Esophagus squamous epithelium (tissue), 5 donors: ENCODE measurements at regions not wholly inside any gene's neighbourhood (a gene's known extent, or its start where the extent isn't known, plus 50 kb on each side); places are given as distances from the start of the nearest gene placed in this dataset.

Experiments
- DNase-seq: peaks from one replicate; lab custom pipeline; 2025; lab: John Stamatoyannopoulos, UW
- H3K27ac ChIP-seq, 4 donors: fragments of 200-600 bp; sonication (generic); one replicate each; pipeline ENCODE4 v1.5.1; 2016 to 2019; ENCODE audit warnings: mild to moderate bottlenecking in 1 of 4
- H3K27me3 ChIP-seq, 4 donors: fragments of 200-600 bp; sonication (generic); 1 replicate in 3 of 4; 2 replicates in 1 of 4; pipeline versions ENCODE4 v1.5.1 to v1.6.0; 2017 to 2021; ENCODE audit warnings: antibody characterized with exemption in 1 of 4
- H3K36me3 ChIP-seq, 3 donors: fragments of 200-600 bp; sonication (generic); one replicate each; pipeline ENCODE4 v1.5.1; 2016 to 2019
- H3K4me1 ChIP-seq, 3 donors: fragments of 200-600 bp; sonication (generic); one replicate each; pipeline ENCODE4 v1.5.1; 2017 to 2019
- H3K4me3 ChIP-seq, 4 donors: fragments of 200-600 bp; sonication (generic); 1 replicate in 3 of 4; 2 replicates in 1 of 4; pipeline ENCODE4 v1.5.1; 2016 to 2019; ENCODE audit warnings: mild to moderate bottlenecking in 2 of 4, moderate library complexity in 1 of 4
- H3K9me3 ChIP-seq, 3 donors: fragments of 200-600 bp; sonication (generic); one replicate each; pipeline ENCODE4 v1.5.1; 2016 to 2019
- CTCF ChIP-seq, 6 experiments: fragments of 450-650 bp in 4 of 6; fragments of 200-600 bp in 2 of 6; sonication (generic) in 2 of 6; IDR thresholded peaks; one replicate each; pipeline ENCODE4 v1.5.1; 2016 to 2019; ENCODE audit warnings: antibody characterized with exemption in 6 of 6, mild to moderate bottlenecking in 4 of 6, moderate library complexity in 4 of 6
- POLR2A ChIP-seq, 4 donors: fragments of 450-650 bp; IDR thresholded peaks; one replicate each; pipeline ENCODE4 v1.6.1; 2017; ENCODE audit warnings: antibody characterized with exemption in 4 of 4, mild to moderate bottlenecking in 4 of 4, moderate library complexity in 3 of 4
- WGBS, 2 donors: methylation state at CpG; one replicate each; pipeline ENCODE4 v1.1.5; 2018; 5-methylcytosine and 5-hydroxymethylcytosine counted together
- intact Hi-C: fragments of 100-400 bp; cut with DNase I; formaldehyde crosslinking; loops from one replicate; pipeline ENCODE4 v1.15.0; 2022
- donor health status: DM: yes; HTN: yes; CAD: no.

GRCh38 chr2:65789923-65790675 is 357.7 kb upstream of the SPRED2 start:
- H3K4me3 ChIP-seq, result no peak overlapping the region
- H3K36me3 ChIP-seq, result no peaks in the 10 kb centered on the region
- intact Hi-C loops, result no loop called here
- DNase-seq, result no peak
- H3K9me3 ChIP-seq, result no peaks in the 10 kb centered on the region
- no peaks in the 10 kb centered on the region for H3K27me3 ChIP-seq
- 83 to 84% methylated on average over 9 to 29 of the region's 30 CpGs for WGBS, 2 donors
- TF ChIP-seq POLR2A (IDR thresholded peaks at IDR 0.05) (no peak), CTCF (IDR thresholded peaks at IDR 0.05) (no peak)
- H3K4me1 ChIP-seq, result no peaks in the 10 kb centered on the region
- H3K27ac ChIP-seq, result no peak overlapping the region

- H3K9me3 ChIP-seq, result no peaks in the 10 kb centered on the region
- WGBS, 2 donors, result 74 to 79% methylated on average over 4 to 5 of the region's 5 CpGs
- intact Hi-C loops, result no loop called here
- H3K27me3 ChIP-seq, result no peaks in the 10 kb centered on the region
- H3K36me3 ChIP-seq, result no peaks in the 10 kb centered on the region
- no peak overlapping the region for H3K27ac ChIP-seq
- H3K4me3 ChIP-seq, result no peak overlapping the region
- TF ChIP-seq CTCF (IDR thresholded peaks at IDR 0.05), result no peak
- DNase-seq, result no peak
- H3K4me1 ChIP-seq, result no peaks in the 10 kb centered on the region
Observed at GRCh38 chr2:65788556-65788955, 356.2 kb upstream of the SPRED2 start.

GRCh38 chr2:65786765-65787164 is 354.4 kb upstream of the SPRED2 start:
- TF ChIP-seq POLR2A (IDR thresholded peaks at IDR 0.05) (no peak), CTCF (IDR thresholded peaks at IDR 0.05) (no peak)
- Histone ChIP-seq H3K4me3 (no peak overlapping the region), H3K4me1 (no peaks in the 10 kb centered on the region), H3K27me3 (no peaks in the 10 kb centered on the region), H3K27ac (no peak overlapping the region), H3K9me3 (no peaks in the 10 kb centered on the region), H3K36me3 (no peaks in the 10 kb centered on the region)
- intact Hi-C loops, result no loop called here
- DNase-seq, result no peak
- 38 to 57% methylated on average over 1 of the region's 1 CpG for WGBS, 2 donors

- no peak for TF ChIP-seq CTCF (IDR thresholded peaks at IDR 0.05)
- no peak for TF ChIP-seq POLR2A (IDR thresholded peaks at IDR 0.05)
- 55 to 73% methylated on average over 2 of the region's 2 CpGs for WGBS, 2 donors
- H3K27me3 ChIP-seq, result no peaks in the 10 kb centered on the region
- H3K4me3 ChIP-seq, result no peak overlapping the region
- H3K36me3 ChIP-seq, result no peaks in the 10 kb centered on the region
- no peaks in the 10 kb centered on the region for H3K4me1 ChIP-seq
- no peaks in the 10 kb centered on the region for H3K9me3 ChIP-seq
- DNase-seq, result no peak
- intact Hi-C loops, result no loop called here
- H3K27ac ChIP-seq, result no peak overlapping the region
Observed at GRCh38 chr2:65786007-65786717, 353.8 kb upstream of the SPRED2 start.

- TF ChIP-seq CTCF (IDR thresholded peaks at IDR 0.05) (no peak), POLR2A (IDR thresholded peaks at IDR 0.05) (no peak)
- Histone ChIP-seq H3K36me3 (no peaks in the 10 kb centered on the region), H3K27ac (no peak overlapping the region), H3K4me1 (no peaks in the 10 kb centered on the region), H3K9me3 (no peaks in the 10 kb centered on the region), H3K4me3 (no peak overlapping the region), H3K27me3 (no peaks in the 10 kb centered on the region)
- 38 to 44% methylated on average over 5 of the region's 5 CpGs for WGBS, 2 donors
- DNase-seq, result no peak
- intact Hi-C loops, result no loop called here
Observed at GRCh38 chr2:65782996-65783650, 350.7 kb upstream of the SPRED2 start.
